ENCODE measurements at regions not wholly inside any gene's neighbourhood (a gene's known extent, or its start where the extent isn't known, plus 50 kb on each side); places are given as distances from the start of the nearest gene placed in this dataset.
A peak's percentile ranks its signal among the peaks of the same experiment; 100 is the strongest.

DNA sequence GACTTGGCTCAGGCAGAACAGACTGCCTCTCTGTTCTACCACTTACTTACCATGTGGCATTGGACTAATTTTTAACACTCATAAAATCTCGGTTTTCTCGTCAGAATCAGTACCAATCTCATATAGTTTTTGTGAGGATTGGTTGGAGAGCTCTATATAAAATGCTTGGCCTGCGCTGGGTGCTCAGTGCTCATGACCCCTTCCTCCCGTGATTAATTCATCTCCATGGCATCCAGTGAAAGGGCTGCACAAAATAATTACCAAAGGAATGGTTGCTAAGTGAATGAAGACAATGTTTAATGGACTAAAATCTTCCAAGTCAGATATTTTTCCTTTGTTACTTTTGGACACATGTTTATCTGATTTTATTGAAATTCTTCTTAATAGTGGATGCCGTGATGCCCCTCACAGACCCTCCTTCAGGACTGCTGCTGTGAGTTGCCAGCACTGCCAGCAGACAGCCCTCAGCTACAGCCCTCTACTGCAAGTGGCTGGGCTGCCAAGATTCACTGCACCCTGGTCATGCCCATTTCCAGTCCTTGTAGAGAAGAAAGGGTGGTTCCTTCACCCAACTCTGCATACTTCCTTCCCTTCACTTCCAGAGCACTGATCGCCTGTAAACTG, 436.5 kb downstream of the LMO4 start:
- peaks cover 8% of the 10 kb centered on the region for H3K4me1 ChIP-seq (ENCODE audit: low read length)
- no peak overlapping the region for H3K27ac ChIP-seq (ENCODE audit: low read length)
- H3K36me3 ChIP-seq (replicated peaks; ENCODE audit: insufficient read depth, low read length): no peaks in the 10 kb centered on the region
- H3F3A ChIP-seq (ENCODE audit: insufficient read depth, low read length): no peaks in the 10 kb centered on the region
- H2AFZ ChIP-seq (ENCODE audit: low read length): no peak overlapping the region
- H3K27me3 ChIP-seq (replicated peaks; ENCODE audit: insufficient read depth, low read length): no peaks in the 10 kb centered on the region
- TF ChIP-seq, protein P1, sequence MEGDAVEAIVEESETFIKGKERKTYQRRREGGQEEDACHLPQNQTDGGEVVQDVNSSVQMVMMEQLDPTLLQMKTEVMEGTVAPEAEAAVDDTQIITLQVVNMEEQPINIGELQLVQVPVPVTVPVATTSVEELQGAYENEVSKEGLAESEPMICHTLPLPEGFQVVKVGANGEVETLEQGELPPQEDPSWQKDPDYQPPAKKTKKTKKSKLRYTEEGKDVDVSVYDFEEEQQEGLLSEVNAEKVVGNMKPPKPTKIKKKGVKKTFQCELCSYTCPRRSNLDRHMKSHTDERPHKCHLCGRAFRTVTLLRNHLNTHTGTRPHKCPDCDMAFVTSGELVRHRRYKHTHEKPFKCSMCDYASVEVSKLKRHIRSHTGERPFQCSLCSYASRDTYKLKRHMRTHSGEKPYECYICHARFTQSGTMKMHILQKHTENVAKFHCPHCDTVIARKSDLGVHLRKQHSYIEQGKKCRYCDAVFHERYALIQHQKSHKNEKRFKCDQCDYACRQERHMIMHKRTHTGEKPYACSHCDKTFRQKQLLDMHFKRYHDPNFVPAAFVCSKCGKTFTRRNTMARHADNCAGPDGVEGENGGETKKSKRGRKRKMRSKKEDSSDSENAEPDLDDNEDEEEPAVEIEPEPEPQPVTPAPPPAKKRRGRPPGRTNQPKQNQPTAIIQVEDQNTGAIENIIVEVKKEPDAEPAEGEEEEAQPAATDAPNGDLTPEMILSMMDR (IDR thresholded peaks at IDR 0.05; ENCODE audit: low read length): no peak
- TF ChIP-seq EZH2 (optimal IDR thresholded peaks at IDR 0.05; ENCODE audit: low read depth, low read length): no peak
- no peak for TF ChIP-seq EZH2phosphoT487 (IDR thresholded peaks at IDR 0.05; ENCODE audit: low read length)
- H3K79me2 ChIP-seq (ENCODE audit: low read length): no peaks in the 10 kb centered on the region
- H3K9me2 ChIP-seq (replicated peaks; ENCODE audit: insufficient read depth, low read length): no peaks in the 10 kb centered on the region
- H3K4me2 ChIP-seq (ENCODE audit: low read depth, low read length): no peak overlapping the region
- H4K20me1 ChIP-seq (ENCODE audit: insufficient read depth, low read length): no peaks in the 10 kb centered on the region
- no peak overlapping the region for H3K9ac ChIP-seq (ENCODE audit: low read length)
- no peaks in the 10 kb centered on the region for H3K9me3 ChIP-seq (replicated peaks; ENCODE audit: insufficient read depth, low read length)
- H3K4me3 ChIP-seq (ENCODE audit: low read length): no peak overlapping the region
- no peak for DNase-seq

DNA sequence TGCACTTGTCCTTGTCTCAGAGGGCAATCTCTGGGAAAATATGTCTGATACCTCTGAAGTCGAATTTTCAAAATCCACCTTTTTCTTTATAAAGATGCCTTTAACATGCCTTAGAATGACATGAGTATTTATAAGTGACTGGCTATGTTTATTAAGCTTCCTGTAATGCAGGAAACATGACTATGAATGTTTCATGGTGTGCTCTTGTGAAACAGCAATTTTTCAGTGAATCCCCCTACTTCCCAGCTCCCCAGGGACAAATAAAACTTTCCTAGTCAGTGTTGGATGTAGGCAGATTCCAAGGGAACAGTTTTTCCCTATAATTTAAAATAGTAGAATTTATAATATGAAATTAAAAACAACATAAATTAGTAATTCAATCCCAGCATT, 437.0 kb downstream of the LMO4 start:
- no peak overlapping the region for H3K27ac ChIP-seq (ENCODE audit: low read length)
- H2AFZ ChIP-seq (ENCODE audit: low read length): no peak overlapping the region

DNA sequence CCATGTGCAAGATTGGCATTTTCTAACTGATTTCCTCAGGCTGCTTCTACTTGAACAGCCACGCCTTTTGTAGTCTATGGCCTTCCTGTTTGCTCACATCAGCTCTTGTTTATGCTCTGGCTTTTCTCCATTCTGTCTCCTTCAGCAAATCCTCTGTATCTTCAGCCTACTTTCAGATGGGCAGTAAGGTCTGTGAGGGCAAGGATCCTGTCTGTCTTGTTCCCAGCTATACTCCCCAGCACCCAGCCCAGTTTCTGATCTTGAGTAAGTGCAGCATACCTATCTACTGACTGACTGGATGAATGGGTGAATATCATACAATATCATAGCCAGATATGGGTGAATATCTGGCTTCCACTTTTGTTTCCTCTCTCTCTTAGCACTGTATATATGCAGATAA, 438.1 kb downstream of the LMO4 start:
- no peaks in the 10 kb centered on the region for H3K36me3 ChIP-seq (replicated peaks; ENCODE audit: insufficient read depth, low read length)
- no peaks in the 10 kb centered on the region for H3K79me2 ChIP-seq (ENCODE audit: low read length)
- peak overlapping the region; percentile 44; the same call in 1 of the 2 replicates for H2AFZ ChIP-seq (ENCODE audit: low read length)
- peaks cover 8% of the 10 kb centered on the region for H3K4me1 ChIP-seq (ENCODE audit: low read length)
- H3K9me3 ChIP-seq (replicated peaks; ENCODE audit: insufficient read depth, low read length): no peaks in the 10 kb centered on the region
- no peaks in the 10 kb centered on the region for H4K20me1 ChIP-seq (ENCODE audit: insufficient read depth, low read length)
- no peak for DNase-seq
- no peak overlapping the region for H3K4me3 ChIP-seq (ENCODE audit: low read length)
- H3K27ac ChIP-seq (ENCODE audit: low read length): no peak overlapping the region
- no peaks in the 10 kb centered on the region for H3K27me3 ChIP-seq (replicated peaks; ENCODE audit: insufficient read depth, low read length)
- TF ChIP-seq EZH2 (optimal IDR thresholded peaks at IDR 0.05; ENCODE audit: low read depth, low read length): no peak
- TF ChIP-seq, protein P1 (IDR thresholded peaks at IDR 0.05; ENCODE audit: low read length): no peak
- no peak for TF ChIP-seq EZH2phosphoT487 (IDR thresholded peaks at IDR 0.05; ENCODE audit: low read length)
- no peak overlapping the region for H3K9ac ChIP-seq (ENCODE audit: low read length)
- H3K9me2 ChIP-seq (replicated peaks; ENCODE audit: insufficient read depth, low read length): no peaks in the 10 kb centered on the region
- no peak overlapping the region for H3K4me2 ChIP-seq (ENCODE audit: low read depth, low read length)
- no peaks in the 10 kb centered on the region for H3F3A ChIP-seq (ENCODE audit: insufficient read depth, low read length)

More for the DNA sequence above, 437.0 kb downstream of the LMO4 start:
- H4K20me1 ChIP-seq (ENCODE audit: insufficient read depth, low read length): no peaks in the 10 kb centered on the region
- H3K9me2 ChIP-seq (replicated peaks; ENCODE audit: insufficient read depth, low read length): no peaks in the 10 kb centered on the region
- no peaks in the 10 kb centered on the region for H3K36me3 ChIP-seq (replicated peaks; ENCODE audit: insufficient read depth, low read length)
- no peaks in the 10 kb centered on the region for H3F3A ChIP-seq (ENCODE audit: insufficient read depth, low read length)
- H3K4me2 ChIP-seq (ENCODE audit: low read depth, low read length): no peak overlapping the region
- no peaks in the 10 kb centered on the region for H3K79me2 ChIP-seq (ENCODE audit: low read length)
- peaks cover 8% of the 10 kb centered on the region for H3K4me1 ChIP-seq (ENCODE audit: low read length)
- no peak overlapping the region for H3K9ac ChIP-seq (ENCODE audit: low read length)
- H3K27me3 ChIP-seq (replicated peaks; ENCODE audit: insufficient read depth, low read length): no peaks in the 10 kb centered on the region
- no peaks in the 10 kb centered on the region for H3K9me3 ChIP-seq (replicated peaks; ENCODE audit: insufficient read depth, low read length)
- TF ChIP-seq EZH2phosphoT487 (IDR thresholded peaks at IDR 0.05; ENCODE audit: low read length): no peak
- TF ChIP-seq, protein P1 (IDR thresholded peaks at IDR 0.05; ENCODE audit: low read length): no peak
- no peak for TF ChIP-seq EZH2 (optimal IDR thresholded peaks at IDR 0.05; ENCODE audit: low read depth, low read length)
- no peak for DNase-seq
- H3K4me3 ChIP-seq (ENCODE audit: low read length): no peak overlapping the region
